DOHH2 (cell line): ENCODE measurements at regions not wholly inside any gene's neighbourhood (a gene's known extent, or its start where the extent isn't known, plus 50 kb on each side); places are given as distances from the start of the nearest gene placed in this dataset.

Experiments
- H3F3A ChIP-seq: fragments of 200-600 bp; sonication (generic), shearing (Covaris generic); 2 replicates; pipeline ENCODE4 v1.6.0; 2016; ENCODE audit warnings: antibody characterized with exemption, mild to moderate bottlenecking; ENCODE audit not compliant: control insufficient read depth, insufficient read depth
- H3K27ac ChIP-seq: fragments of 200-600 bp; sonication (generic); 2 replicates; pipeline ENCODE4 v1.5.1; 2014; ENCODE audit warnings: low read depth, mild to moderate bottlenecking, low read length, moderate library complexity
- H3K27me3 ChIP-seq: fragments of 200-600 bp; sonication (generic); 2 replicates; pipeline ENCODE4 v1.6.1; 2014; ENCODE audit warnings: mild to moderate bottlenecking, low read length, mixed read lengths; ENCODE audit not compliant: control insufficient read depth
- H3K36me3 ChIP-seq: fragments of 200-600 bp; sonication (generic); 2 replicates; pipeline ENCODE4 v1.6.1; 2014; ENCODE audit warnings: mild to moderate bottlenecking, low read length, moderate library complexity, mixed read lengths; ENCODE audit not compliant: control insufficient read depth
- H3K4me1 ChIP-seq: fragments of 200-600 bp; sonication (generic); 2 replicates; pipeline ENCODE4 v1.6.1; 2014; ENCODE audit warnings: mild to moderate bottlenecking, low read length, mixed read lengths; ENCODE audit not compliant: control insufficient read depth
- H3K4me2 ChIP-seq: fragments of 200-600 bp; sonication (generic); 2 replicates; pipeline ENCODE4 v1.6.0; 2014; ENCODE audit warnings: mild to moderate bottlenecking, low read length, moderate library complexity
- H3K4me3 ChIP-seq: fragments of 200-600 bp; sonication (generic); 2 replicates; pipeline ENCODE4 v1.5.1; 2014; ENCODE audit warnings: mild to moderate bottlenecking, low read length, mixed read lengths
- H3K79me2 ChIP-seq: fragments of 200-600 bp; sonication (generic); 2 replicates; pipeline ENCODE4 v1.6.1; 2014; ENCODE audit warnings: mild to moderate bottlenecking, low read length, mixed read lengths; ENCODE audit not compliant: control insufficient read depth
- H3K9me2 ChIP-seq: fragments of 200-600 bp; sonication (generic); replicated peaks from 2 replicates; pipeline ENCODE4 v1.6.1; 2014; ENCODE audit warnings: mild to moderate bottlenecking, low read length, mixed read lengths; ENCODE audit not compliant: control insufficient read depth
- H3K9me3 ChIP-seq: fragments of 200-600 bp; sonication (generic); 2 replicates; pipeline ENCODE4 v1.6.1; 2014; ENCODE audit warnings: antibody characterized with exemption, low read length, mixed read lengths; ENCODE audit not compliant: control insufficient read depth, insufficient read depth
- H4K20me1 ChIP-seq: fragments of 200-600 bp; sonication (generic); 2 replicates; pipeline ENCODE4 v1.6.0; 2014; ENCODE audit warnings: low read depth, mild to moderate bottlenecking, antibody characterized with exemption, low read length, moderate library complexity; ENCODE audit not compliant: control insufficient read depth, insufficient read depth
- CTCF ChIP-seq: fragments of 200-600 bp; sonication (generic); IDR thresholded peaks from one replicate; pipeline ENCODE4 v1.5.1; 2014; ENCODE audit warnings: antibody characterized with exemption, mild to moderate bottlenecking, low read depth, low read length; ENCODE audit not compliant: poor library complexity, severe bottlenecking
- EZH2phosphoT487 ChIP-seq: fragments of 200-600 bp; sonication (generic); IDR thresholded peaks from 2 replicates; pipeline ENCODE4 v1.6.1; 2017; ENCODE audit warnings: borderline replicate concordance, mild to moderate bottlenecking, antibody characterized with exemption, low read length, moderate library complexity, mixed read lengths

- H3K36me3 ChIP-seq = no peaks in the 10 kb centered on the region
- H4K20me1 ChIP-seq = no peaks in the 10 kb centered on the region
- H3K4me2 ChIP-seq = no peak overlapping the region
Observed at GRCh38 chr4:31458813-31459212, 738.6 kb downstream of the PCDH7 start.

GRCh38 chr4:31461421-31461820, 741.3 kb downstream of the PCDH7 start:
- TF ChIP-seq EZH2phosphoT487 (no peak), CTCF (no peak)
- Histone ChIP-seq H3K27me3 (no peaks in the 10 kb centered on the region), H3K9me3 (no peaks in the 10 kb centered on the region; the same call in 1 of the 2 replicates), H4K20me1 (no peaks in the 10 kb centered on the region), H3K4me3 (no peak overlapping the region), H3K36me3 (no peaks in the 10 kb centered on the region), H3K4me2 (no peak overlapping the region), H3K9me2 (no peaks in the 10 kb centered on the region), H3F3A (no peaks in the 10 kb centered on the region), H3K79me2 (no peaks in the 10 kb centered on the region), H3K27ac (no peak overlapping the region), H3K4me1 (no peaks in the 10 kb centered on the region)

More at GRCh38 chr4:31458813-31459212, 738.6 kb downstream of the PCDH7 start:
- H3K4me3 ChIP-seq = no peak overlapping the region
- H3K4me1 ChIP-seq = no peaks in the 10 kb centered on the region
- H3K27me3 ChIP-seq = no peaks in the 10 kb centered on the region
- H3K9me2 ChIP-seq = no peaks in the 10 kb centered on the region
- no peak overlapping the region for H3K27ac ChIP-seq
- no peak for TF ChIP-seq EZH2phosphoT487
- no peak for TF ChIP-seq CTCF
- no peaks in the 10 kb centered on the region for H3F3A ChIP-seq
- no peaks in the 10 kb centered on the region; the same call in 1 of the 2 replicates for H3K9me3 ChIP-seq
- H3K79me2 ChIP-seq = no peaks in the 10 kb centered on the region

DNA sequence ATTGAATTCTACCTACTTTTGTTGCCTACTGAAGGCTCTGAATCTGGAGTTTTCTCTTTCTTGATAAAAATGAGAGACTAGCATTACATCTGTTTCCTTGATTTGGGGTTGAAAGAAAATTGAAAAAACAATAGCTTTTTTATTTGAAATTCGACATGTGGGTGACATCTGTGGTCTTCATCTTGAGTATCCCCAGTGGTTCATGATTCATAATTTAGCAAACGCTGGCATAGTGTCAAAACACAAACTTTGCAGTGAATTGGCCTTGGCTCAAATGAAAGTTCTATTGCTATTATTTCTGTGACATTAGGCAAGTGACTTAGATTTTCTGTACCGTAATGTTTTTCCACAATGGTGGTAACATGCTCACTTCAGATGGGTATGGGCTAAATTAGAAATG, 747.6 kb downstream of the PCDH7 start:
- H4K20me1 ChIP-seq = no peaks in the 10 kb centered on the region
- H3K27me3 ChIP-seq = no peaks in the 10 kb centered on the region
- H3F3A ChIP-seq = no peaks in the 10 kb centered on the region
- H3K9me2 ChIP-seq = no peaks in the 10 kb centered on the region
- H3K79me2 ChIP-seq = no peaks in the 10 kb centered on the region
- H3K9me3 ChIP-seq = no peaks in the 10 kb centered on the region; the same call in 1 of the 2 replicates
- TF ChIP-seq CTCF (no peak), EZH2phosphoT487 (no peak)
- H3K36me3 ChIP-seq = no peaks in the 10 kb centered on the region
- no peaks in the 10 kb centered on the region for H3K4me1 ChIP-seq
- H3K4me2 ChIP-seq = no peak overlapping the region
- no peak overlapping the region for H3K4me3 ChIP-seq
- H3K27ac ChIP-seq = no peak overlapping the region

GRCh38 chr4:31474221-31474620, 754.1 kb downstream of the PCDH7 start:
- no peaks in the 10 kb centered on the region for H4K20me1 ChIP-seq
- H3K9me3 ChIP-seq = no peaks in the 10 kb centered on the region
- H3K4me3 ChIP-seq = no peak overlapping the region
- TF ChIP-seq EZH2phosphoT487 = no peak
- no peak for TF ChIP-seq CTCF
- no peaks in the 10 kb centered on the region for H3K9me2 ChIP-seq
- H3K27me3 ChIP-seq = no peaks in the 10 kb centered on the region
- H3K4me2 ChIP-seq = no peak overlapping the region
- no peaks in the 10 kb centered on the region for H3K79me2 ChIP-seq
- no peaks in the 10 kb centered on the region for H3K4me1 ChIP-seq
- no peak overlapping the region for H3K27ac ChIP-seq
- no peaks in the 10 kb centered on the region for H3F3A ChIP-seq
- H3K36me3 ChIP-seq = no peaks in the 10 kb centered on the region
